COLO668 (cell line): ENCODE measurements at regions not wholly inside any gene's neighbourhood (a gene's known extent, or its start where the extent isn't known, plus 50 kb on each side); places are given as distances from the start of the nearest gene placed in this dataset.
"Not testable (repeated sequence)": the region's sequence is repeated elsewhere in the genome, so short reads cannot be mapped to it uniquely, and the experiment has no call there.

Experiments used
- DNase-seq: peaks from one replicate; lab custom pipeline; 2025; ENCODE audit not compliant: unreplicated experiment; lab: John Stamatoyannopoulos, UW

DNA sequence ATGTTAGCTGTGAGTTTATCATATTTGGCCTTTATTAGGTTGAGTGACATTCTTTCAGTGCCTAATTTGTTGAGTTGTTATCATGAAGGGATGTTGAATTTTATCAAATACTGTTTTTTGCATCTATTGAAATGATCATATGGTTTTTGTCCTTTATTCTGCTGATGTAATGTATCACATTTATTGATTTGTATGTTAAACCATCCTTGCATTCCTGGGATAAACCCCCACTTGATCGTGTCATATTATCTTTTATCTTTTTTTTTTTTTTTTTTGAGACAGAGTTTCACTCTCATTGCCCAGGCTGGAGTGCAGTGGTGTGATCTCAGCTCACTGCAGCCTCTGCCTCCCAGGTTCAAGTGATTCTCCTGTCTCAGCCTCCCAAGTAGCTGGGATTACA is 51.9 kb upstream of the MFGE8 start:
- DNase-seq = not testable (repeated sequence)

DNA sequence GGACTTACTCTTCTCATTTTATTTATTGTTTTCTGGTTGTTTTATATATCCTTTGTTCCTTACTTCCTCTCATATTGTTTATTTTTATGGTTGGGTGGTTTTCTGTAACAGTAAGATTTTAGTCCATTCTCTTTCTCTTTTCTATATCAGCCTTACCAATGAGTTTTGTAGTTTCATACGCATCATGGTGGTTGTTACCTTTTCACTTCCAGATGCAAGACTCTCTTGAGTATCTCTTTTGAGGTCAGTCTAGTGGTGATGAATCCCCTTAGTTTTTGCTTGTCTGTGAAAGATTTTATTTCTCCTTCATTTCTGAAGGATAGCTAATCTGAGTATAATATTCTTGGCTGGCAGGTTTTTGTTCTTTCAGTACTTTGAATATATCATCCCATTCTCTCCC is 57.1 kb upstream of the MFGE8 start:
- DNase-seq = no peak

DNA sequence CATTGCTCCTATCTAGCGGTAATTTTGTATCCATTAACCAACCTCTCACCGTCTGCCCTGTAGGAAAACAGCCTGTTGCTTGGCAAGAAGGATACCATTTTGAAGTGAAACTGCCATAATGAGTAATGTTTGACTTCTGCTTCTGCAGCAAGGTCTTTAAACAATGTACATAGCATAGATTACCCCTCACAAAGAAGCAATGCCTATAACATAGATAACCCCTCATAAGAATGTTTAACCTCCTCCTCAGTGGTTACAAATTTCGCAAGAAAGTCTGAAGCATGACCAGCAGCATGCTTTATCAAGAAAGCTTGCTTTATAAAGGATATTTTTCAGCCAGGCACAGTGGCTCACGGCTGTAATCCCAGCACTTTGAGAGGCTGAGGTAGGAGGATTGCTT is 61.2 kb upstream of the MFGE8 start:
- no peak for DNase-seq

DNA sequence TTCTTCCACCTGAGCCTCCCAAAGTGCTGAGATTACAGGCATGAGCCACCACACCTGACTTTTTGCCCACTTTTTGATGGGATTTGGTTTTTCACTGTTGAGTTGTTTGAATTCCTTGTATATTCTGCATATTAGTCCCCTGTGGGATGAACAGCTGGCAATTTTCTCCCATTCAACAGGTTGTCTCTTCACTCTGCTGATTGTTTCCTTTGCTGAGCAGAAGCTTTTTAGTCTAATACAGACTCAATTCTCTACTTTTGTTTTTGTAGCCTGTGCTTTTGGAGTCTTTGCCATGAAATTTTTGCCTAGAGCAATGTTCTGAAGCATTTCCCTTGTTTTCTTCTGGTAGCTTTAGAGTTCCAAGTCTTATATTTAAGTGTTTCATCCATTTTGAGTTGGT is 62.7 kb upstream of the MFGE8 start:
- DNase-seq = no peak

DNA sequence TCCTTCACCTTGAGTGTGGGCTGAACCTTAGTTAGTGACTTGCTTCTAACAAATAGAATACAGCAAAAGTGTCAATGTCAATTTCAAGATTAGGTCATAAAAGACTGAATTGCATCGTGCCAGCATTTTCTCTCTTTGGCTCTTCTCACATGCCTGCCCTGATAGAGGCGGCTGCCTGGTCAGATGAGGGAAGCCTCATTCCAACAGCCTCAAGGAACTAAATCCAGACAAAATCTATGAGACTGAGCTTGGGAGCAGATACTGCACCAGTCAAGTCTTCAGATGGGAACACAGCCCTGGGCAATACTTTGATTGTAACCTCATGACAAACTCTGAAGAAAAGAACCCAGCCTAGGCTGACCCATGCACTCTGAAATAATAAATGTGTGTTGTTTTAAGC is 63.5 kb upstream of the MFGE8 start:
- DNase-seq = no peak

DNA sequence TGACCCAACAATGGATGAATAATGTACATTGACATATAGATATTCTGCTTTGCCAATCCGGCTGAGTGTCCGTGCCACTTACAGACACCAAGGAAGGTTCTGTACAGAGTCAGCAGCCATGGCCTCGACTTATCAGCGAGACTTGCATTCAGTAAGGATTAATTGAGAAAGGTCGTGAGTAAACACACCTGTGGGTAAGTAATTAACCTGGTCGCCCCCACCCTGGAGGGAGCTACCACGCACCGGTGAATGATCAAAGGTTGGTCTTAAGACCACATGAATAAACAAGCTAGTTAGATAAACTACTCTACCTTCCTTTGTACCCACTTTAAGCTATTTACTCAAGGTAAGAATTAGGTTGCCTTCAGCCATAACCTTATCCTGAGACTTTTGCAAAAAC is 66.5 kb upstream of the MFGE8 start:
- DNase-seq = no peak

DNA sequence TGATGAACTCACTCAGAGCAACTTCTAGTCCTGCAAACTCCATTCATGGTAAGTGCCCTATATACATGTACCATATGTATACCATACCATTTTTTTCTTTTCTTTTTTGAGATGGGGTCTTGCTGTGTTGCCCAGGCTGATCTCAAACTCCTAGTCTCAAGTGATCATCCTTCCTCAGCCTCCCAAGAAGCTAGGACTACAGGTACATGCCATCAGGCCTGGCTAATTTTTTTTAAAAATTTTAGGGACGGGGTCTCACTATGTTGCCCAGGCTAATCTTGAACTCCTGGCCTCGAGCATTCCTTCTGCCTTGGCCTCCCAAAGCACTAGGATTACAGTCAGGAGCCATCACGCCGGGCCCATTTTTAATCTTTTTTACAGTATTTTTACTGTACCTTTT is 67.3 kb upstream of the MFGE8 start:
- DNase-seq = no peak

DNA sequence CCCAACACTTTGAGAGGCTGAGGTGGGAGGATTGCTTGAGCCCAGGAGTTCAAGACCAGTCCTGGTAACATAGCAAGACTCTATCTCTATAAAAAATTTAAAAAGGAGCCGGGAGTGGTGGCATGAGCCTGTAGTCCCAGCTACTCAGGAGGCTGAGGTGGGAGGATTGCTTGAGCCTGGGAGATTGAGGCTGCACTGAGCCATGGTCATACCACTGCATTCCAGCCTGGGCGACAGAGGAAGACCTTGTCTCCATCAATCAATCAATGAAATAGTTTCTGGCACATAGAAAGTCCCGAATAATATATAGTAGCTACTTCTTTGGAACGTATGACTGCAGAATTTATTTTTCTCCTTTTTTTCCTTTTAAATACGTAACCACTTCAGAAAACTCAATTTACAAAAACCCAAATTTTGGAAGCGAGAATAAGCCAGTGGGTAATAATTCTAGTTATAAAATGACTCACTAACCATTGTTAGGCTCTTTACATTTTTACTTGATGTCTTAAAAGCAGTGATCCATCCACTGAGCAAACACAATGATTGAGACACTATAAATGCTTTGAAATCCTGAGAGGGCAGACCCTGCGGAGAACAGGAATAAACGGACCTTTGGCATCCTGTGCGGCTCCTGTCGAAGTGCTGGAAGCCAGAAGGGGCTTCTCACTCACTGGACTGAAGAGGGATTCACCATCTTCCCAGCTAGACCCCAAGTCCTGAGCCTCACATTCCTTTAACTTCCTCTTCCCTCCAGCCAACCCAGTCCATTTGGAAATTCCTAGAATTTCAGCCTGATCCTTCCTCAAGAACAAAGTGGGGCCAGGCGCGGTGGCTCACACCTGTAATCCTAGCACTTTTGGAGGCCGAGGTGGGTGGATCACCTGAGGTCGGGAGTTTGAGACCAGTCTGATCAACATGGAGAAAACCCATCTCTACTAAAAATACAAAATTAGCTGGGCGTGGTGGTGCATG is 68.4 kb upstream of the MFGE8 start:
- DNase-seq = no peak

DNA sequence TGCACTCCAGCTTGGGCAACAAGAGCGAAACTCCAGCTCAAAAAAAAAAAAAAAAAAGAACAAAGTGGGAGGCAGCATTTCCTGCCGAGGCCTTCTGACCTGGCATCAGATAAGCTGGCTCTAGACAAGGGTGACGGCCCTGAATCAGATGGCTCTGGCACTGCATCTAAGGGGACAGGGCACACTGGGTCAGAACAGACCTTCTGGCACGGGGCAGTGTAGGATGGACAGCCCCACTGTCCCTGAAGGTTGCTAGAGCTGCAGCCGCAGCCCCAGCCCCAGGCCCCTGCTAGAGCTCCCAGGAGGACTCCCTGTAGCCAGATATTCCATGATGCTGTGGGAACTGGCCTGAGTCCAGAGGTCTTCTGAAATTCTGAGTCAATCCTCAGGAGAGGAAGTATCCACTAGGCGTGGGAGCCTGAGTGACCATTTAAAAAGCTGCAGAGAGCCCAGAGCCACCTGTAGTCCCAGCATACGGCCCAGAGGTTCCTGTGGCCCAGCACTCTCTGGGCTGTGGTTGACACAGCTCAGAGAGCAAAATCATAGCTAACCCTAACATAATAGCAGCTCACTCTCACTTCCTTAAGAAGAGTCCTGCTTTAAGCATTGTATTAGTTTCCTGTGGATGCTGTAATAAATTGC is 69.2 kb upstream of the MFGE8 start:
- DNase-seq = no peak

DNA sequence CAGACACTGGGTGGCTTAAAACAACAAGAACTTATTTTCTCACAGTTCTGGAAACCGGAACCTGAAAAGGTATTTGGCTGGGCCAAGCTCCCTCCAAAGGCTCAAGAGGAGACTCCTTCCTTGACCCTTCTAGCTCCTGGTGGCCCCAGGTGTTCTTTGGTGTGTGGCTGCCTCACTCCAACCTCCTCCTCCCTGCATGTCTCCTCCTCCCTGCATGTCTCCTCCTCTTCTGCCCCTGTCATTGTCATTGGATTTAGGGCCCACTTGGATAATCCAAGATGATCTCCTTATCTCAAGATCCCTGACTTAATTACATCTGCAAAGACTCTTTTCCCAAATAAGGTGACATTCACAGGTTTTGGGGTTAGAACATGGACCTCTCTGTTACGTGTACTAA is 69.8 kb upstream of the MFGE8 start:
- no peak for DNase-seq

DNA sequence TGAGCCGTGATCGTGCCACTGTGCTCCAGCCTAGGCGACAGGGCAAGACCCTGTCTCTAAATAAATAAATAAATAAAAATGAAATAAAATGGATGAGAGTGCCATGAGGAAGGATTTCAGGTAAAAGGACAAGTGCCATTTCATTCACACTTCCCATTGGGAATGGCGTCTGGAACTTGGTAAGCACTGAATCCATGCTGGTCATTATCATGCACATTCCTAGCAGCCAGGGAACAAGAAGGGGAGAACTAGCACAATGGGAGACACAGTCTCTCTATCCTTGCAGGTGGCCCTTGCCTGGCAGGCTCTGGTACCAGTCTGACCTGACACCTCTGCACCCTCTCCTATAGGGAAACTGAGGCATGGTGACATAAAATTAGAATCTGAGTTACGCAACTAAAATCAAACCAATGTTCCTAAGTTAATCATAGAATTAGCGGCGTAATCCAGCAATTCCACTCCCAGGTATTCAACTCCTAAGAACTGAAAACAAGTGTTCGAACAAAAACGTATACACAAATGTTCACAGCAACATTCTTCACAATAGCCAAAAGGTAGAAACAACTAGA is 70.8 kb upstream of the MFGE8 start:
- DNase-seq = no peak

DNA sequence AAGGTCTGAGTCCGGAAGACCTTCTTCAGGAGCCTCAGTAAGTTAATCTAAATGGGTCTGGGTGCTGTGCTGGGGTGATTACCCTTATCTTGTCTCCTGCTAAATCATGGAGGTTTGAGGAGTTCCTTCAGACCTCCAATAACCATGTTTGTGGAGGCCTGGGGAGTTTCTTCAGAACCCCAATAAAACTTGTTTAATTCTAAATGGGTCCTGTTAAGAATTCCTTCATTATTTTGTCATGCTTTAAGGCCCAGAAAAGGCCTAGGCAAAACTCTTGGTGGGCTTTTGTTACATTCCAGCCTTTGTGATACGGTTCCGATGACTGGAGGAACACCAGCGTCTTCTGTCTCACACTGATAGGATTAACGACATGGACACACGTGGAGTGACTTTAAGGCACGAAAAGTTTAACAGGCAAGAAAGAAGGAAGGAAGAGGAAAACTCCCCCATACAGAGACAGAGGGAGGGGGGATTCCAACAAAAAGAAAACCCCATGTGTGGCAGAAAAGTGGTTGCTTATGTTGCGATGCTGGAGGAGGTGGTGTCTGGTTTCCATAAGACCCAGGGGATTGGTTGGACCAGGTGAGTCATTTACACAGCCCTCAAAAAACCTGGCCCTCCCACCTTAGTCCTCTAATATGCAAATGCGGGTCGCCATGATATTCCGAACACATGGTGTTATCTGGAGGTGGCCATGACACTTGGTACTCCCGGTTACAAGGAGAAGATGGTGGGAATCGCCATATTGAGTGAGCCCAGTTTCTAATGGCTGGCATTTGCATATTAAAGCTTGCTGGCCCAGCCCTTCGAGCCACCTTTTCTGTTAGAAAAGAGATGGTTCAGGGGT is 72.6 kb upstream of the MFGE8 start:
- no peak for DNase-seq

DNA sequence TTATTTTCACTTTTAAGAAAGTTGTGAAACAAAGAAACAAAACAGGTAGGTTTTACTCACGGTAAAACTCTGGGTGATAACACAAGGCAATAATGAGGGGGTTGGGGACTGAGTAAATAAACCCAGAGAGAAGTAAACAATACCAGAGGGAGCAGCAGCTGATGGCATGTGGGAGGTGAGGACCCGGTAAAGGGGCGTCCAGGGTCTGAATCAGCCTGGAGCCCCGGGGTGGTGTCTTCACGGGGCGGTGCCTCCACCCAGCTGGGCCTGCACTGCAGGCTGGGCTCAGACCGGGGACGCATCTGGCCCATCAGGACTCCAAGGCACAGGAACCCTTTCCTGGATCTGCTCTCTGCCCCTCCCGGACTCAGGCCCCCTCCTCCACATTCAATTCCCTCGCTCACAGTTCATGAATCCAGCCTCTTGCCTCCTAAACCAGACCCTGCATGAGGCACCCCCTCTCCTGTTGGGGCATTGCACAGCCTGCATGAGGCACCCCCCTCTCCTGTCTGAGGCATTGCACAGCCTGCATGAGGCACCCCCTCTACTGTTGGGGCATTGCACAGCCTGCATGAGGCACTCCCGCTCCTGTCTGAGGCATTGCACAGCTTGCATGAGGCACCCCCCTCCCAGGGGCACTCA is 73.9 kb upstream of the MFGE8 start:
- DNase-seq = no peak

DNA sequence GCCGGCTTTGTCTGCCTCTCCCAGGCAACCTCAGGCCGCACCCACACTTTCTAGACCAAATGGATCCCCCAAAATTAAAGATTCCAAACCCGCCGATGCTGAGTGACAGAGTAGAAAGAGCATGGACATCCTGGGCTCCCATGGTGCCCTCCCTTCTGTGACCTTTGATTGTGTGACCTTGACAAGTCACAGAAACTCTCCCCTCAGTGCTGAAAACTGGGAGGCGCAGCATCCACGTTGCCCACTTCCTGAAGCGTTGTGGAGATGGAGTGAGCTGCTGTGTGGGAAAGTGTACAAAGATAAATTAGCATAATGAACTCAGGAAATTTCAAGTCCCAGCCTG is 74.4 kb upstream of the MFGE8 start:
- no peak for DNase-seq

DNA sequence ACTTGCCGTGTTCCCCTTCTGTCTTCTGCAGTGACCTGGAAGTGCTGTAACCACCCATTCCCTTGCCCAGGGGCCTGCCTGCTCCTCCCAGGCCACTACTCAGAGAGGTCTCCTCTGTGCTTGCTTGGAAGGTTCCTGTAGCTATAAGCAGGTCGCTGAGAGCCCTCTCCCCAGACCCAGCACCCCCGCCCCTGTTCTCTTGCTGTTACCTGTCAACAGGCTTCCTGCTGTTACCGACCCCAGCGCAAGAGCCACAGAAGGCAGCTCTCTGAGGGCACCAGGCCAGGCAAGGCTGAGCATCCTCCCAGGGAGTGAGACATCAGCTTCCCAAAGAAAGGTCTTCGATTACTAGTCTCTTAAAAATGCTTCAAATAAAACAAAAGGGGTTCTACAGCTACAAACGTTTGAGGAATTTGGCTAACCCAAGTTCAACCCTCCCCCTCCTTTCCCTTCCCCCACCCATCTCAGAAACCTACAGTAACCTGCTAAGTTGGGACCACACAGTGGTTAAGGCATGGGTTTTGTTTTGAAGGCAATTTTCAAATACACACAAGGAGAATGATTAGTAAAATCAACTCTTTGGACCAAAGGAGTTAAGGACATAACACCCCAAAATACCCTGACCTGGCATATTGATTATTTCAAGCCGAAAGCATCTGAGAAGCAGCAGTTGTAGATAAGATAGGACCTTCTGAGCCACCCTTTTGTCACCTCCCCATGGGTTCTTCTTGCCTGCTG is 74.9 kb upstream of the MFGE8 start:
- DNase-seq = no peak

DNA sequence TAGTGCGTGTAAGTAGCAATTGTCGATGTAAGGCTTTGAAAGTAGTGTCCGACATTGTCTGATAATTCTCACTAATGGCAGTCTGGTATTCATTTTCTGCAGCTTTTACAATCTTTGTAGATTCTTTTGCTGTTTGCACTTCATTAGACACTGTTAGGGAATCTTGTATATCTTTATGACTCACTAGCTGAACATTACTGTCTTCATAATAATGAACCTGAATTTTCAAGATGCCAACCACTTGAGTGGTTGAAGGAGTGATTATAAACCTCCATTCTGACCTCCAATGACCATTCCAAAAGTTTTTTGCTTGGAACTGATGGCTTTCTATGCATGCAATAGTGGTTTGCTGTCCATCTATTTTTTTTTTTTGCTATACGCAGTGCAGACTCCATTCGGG is 76.4 kb upstream of the MFGE8 start:
- DNase-seq = no peak

DNA sequence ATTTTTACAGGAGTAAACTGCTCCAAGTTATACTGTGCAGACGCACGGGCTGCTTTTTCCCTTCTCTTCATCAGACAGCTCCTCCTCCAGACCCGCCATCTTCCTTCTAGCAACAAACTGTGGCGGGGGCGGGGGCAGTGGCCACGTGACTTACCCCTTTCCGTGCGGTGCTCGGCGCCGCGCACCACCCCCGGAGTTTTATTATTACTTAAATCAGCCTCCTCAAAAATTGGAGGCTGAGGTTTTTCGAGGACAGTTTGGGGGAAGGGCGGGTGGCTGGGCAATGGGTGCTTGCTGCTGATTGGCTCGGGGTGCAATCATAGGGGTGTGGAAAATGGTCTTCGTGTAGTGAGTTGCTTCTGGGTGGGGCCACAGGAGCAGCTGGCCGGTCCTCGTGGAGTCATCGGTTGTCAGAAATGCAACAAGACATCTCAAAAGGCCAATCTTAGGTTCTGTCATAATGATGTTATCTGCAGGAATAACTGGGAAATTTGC is 77.1 kb upstream of the MFGE8 start:
- DNase-seq = no peak

DNA sequence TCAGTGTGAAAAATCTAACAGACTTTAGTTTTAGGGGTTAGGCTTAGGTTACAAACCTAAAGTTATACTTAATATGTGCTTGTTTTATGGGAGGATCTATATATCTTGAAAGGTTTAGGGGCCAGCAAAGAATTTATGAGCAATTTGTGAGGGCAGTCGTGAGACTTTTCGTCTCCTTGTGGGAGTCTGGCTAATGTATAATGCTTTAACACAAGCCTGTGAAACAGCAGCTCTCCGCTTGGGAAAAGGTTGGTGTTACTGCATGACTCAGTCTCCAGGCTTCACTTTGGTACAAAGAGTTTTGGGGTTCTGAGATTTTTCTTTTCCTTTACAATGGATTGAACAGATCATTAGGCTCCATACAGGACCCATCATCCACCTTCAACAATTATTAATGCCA is 79.0 kb upstream of the MFGE8 start:
- no peak for DNase-seq

DNA sequence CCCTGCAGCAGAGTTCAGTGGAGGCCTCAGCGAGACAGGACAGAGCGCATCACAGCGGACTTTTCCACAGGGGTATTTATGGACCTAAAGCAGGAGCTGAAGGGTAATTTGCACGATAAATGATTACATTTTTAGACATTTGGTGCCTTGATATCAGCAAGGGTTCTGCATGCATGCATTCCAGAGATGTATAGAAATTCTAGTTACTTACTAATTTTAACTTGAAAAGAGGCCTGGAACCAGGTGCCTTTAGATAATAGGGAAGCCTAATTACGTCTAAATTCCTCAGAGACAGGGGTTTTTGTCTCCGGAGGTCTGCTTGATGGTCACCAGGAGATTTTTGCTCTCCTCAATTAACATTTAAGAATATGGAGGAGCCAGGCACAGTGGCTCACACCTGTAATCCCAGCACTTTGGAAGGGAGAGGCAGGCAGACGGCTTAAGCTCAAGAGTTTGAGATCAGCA is 79.8 kb upstream of the MFGE8 start:
- no peak for DNase-seq

DNA sequence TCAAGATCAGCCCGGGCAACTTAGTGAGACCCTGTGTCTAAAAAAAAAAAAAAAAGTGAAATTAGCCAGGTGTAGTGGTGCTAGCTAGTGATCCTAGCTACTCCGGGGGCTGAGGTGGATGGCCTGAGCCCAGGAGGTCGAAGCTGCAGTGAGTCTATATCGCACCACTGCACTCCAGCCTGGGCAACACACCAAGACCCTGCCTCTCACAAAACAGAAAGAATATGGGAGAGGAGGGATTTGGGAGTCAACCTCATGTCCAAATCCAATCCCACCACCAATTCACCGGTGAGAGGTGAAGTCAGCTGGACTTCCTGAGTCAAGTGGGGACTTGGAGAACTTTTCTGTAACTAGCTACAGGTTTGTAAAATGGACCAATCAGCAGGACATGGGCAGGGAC is 80.5 kb upstream of the MFGE8 start:
- DNase-seq = no peak
